HG02588 (cell line): ENCODE measurements at regions not wholly inside any gene's neighbourhood (a gene's known extent, or its start where the extent isn't known, plus 50 kb on each side); places are given as distances from the start of the nearest gene placed in this dataset.

Experiments used
- ATAC-seq: cut with Tn5 transposase; IDR thresholded peaks from one replicate; pipeline ENCODE4 v1.9.1; 2021; ENCODE audit warnings: mild to moderate bottlenecking, moderate library complexity; ENCODE audit not compliant: unreplicated experiment

- ATAC-seq = no peak
These were observed 806.2 kb upstream of the WWC1 start for GRCh38 chr5:167485061-167485774.

GRCh38 chr5:167488371-167488770 is 803.1 kb upstream of the WWC1 start:
- no peak for ATAC-seq

- ATAC-seq = peak; percentile 73
These were observed 802.2 kb upstream of the WWC1 start for GRCh38 chr5:167489202-167489601.

DNA sequence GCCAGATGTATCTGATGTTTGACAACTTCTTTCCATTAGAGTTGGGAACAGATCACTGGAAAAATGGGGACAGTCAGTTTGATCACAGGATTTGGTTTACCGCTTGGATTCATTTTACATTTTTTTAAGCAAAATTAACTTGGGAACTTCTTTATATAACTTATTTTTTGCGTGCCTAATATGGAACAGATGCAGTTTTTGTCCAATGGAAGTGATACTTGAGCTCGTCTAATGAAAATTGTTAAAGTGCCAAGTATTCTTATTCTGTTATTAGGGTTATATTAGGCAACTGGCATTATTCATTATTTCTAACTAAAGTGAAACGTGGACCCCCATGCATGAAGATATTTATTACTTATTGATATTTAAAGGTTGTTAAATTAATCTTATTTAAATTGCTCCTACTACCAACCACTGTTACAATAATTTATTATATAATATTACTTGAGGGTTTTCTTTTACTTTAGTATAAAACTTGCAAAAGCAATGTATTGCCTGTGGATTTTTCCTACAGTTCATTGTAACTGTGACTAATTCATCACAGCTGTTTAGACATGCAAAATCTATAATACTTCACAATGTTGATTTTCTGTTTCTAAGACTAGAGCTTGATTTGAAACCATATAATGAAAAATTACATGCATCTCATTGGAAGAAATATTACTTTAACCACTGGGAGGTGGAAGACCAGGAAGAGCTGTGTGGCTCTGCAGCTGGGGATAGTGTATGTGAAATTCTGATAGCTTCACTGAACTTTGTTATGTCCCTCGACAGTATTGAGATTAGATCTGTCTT is 787.3 kb upstream of the WWC1 start:
- ATAC-seq = no peak

DNA sequence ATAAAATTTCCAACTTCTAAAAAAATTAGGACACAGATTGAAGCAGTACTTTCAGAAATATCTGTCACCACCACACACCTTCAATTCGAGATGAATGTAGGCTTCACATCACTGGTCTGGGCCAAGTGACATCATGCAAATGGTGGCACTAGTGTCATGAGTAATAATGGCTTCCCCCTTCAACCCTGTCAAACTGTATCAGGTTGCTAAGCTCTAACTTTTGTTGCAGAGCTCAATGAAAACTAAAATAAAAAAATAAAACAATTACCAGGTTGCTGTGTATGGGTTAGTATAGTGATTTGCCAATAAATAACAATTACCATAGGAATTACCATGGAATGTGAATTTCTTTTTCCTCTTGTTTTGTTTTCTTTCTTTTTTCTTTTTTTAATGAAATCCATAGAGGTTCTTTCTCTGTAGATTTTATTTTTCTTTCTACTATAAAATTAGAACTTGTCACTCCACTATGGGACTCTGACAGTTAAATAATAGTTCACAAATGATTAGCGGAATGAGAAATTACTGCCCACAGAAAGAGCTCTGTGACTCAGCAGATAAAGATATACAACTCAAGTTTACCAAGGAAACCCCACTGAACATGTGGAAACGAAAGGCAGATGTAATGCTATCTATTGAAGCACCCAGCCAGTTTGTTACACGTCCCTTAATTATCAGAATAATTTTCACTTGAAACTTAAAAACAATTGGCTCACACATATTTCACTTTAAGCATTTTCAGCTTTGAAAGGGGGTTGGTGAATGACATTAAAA is 783.8 kb upstream of the WWC1 start:
- ATAC-seq = no peak

- ATAC-seq = no peak
These were observed 782.4 kb upstream of the WWC1 start for GRCh38 chr5:167509076-167509475.

- no peak for ATAC-seq
These were observed 780.2 kb upstream of the WWC1 start for GRCh38 chr5:167511276-167511675.

- ATAC-seq = no peak
These were observed 779.3 kb upstream of the WWC1 start for GRCh38 chr5:167512111-167512510.

GRCh38 chr5:167513381-167513780 is 778.1 kb upstream of the WWC1 start:
- no peak for ATAC-seq

- ATAC-seq = no peak
These were observed 777.0 kb upstream of the WWC1 start for GRCh38 chr5:167514461-167514860.

- ATAC-seq = no peak
These were observed 766.4 kb upstream of the WWC1 start for GRCh38 chr5:167525004-167525403.

DNA sequence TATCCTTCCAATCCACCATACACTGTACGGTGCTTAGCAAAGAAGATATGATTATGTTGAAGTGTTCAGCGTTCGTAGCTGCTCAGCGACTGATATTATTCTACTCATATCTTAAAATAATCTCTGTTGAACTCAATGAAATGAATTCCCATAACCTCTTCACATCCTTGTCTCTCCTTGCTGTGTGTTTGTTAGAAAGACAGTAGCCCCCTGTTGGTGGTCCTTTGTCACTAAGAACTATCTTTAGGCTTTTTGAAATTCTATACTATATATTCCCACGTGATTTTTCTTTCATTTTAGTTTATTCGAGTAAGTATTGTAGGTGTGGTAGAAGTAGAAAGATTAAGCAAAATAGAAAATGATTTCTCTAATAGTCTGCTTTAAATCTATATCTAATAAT is 762.8 kb upstream of the WWC1 start:
- ATAC-seq = no peak

DNA sequence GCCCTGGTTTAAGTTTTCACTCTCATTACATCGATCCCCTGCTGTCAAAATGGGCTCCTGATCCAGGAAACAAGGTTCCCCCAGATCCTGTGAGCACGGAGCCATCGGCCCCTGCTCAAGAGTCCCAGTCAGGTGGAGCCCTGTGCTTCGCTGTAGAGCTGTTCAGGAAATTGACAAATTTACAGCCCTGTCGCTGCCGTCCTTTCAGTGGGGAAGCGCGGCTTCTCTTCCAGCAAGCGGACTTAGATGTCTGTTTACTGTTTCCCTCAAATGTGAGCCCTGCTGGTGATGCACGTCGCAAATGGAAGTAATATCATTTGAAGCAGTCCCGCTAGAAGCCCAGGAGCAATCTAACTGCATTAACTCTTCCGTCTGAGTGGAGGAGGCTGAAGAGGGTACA is 760.9 kb upstream of the WWC1 start:
- ATAC-seq = no peak

DNA sequence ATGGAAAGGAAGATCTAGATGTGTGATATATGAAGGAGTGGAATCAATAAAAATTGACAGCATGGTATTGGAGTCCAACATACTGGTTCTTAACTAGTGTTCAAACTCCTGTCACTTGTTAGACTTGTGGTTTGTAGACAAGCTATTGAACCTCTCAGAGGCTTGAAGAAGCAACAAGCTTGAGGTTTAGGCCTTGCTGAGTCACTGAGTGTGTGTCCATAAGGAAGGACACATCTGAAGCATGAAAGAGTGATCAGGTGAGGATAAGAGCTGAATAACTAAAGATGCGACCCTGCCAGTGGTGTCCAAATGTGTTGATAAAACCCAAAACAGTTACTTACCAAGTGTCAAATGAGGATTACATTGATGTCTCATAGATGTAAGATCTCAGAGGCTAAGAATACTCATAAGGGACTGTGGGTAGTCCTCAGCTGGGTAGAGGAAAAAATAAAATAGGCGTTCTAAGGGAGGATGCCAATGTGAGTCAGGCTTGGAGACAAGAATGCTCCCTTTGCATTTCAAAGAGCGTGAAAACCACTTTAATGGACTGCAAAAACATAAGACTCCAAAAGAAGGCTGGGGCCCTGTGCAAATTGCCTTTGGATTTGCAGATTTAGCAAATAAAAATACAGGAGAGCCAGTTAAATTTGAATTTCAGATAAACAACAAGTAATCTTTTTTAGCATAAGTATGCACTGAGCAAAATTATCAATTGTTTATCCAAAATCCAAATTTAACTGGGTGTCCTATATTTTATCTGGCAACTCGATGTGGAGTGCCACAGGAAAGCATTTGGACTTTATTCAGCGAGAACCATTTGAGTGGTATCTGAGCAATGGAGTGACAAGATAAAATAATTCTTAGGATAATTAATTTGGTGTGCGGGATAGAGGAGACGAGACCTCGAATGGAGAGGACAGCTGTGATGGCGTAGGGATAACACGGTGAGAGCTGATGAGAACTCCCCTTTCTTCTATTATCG is 757.3 kb upstream of the WWC1 start:
- ATAC-seq = no peak

GRCh38 chr5:167539747-167540146 is 751.7 kb upstream of the WWC1 start:
- no peak for ATAC-seq

- no peak for ATAC-seq
These were observed 745.2 kb upstream of the WWC1 start for GRCh38 chr5:167546270-167546669.

DNA sequence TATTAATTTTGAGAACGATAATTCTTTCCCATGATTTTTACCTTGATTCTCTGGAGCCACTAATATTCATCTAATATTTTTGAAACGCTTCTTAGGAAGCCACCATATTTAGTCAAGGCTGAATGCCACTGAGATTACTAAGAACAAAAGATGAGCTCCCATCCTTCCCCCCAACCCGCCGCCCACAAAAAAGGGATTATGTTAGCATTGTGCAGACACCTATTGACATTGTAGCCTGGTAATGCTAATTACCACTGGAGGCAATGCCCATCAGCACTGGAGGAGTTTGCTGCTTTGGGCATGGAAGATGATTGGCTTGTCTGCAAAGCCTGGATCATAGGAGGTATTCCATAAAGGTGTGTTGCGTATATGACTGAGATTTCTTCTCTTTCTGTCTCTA is 739.1 kb upstream of the WWC1 start:
- ATAC-seq = no peak

DNA sequence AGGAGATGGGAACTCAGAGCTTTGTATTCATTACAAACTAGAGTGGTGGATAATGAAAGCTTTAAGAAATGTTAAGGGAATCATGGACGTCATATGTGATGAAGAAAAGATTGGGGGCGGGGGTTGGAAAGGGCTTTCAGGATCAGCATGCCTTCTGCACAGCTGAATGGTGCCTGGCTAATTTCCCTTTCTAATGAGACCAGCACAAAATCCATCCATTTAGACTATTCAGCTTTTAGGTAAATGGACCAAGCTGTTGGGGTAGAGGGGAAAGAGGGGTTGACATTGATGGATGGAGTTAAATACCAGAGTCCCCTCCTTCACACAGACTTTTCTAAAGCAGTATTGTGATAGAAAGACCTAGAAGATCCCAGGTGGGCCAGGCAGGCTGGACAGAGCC is 737.9 kb upstream of the WWC1 start:
- no peak for ATAC-seq

DNA sequence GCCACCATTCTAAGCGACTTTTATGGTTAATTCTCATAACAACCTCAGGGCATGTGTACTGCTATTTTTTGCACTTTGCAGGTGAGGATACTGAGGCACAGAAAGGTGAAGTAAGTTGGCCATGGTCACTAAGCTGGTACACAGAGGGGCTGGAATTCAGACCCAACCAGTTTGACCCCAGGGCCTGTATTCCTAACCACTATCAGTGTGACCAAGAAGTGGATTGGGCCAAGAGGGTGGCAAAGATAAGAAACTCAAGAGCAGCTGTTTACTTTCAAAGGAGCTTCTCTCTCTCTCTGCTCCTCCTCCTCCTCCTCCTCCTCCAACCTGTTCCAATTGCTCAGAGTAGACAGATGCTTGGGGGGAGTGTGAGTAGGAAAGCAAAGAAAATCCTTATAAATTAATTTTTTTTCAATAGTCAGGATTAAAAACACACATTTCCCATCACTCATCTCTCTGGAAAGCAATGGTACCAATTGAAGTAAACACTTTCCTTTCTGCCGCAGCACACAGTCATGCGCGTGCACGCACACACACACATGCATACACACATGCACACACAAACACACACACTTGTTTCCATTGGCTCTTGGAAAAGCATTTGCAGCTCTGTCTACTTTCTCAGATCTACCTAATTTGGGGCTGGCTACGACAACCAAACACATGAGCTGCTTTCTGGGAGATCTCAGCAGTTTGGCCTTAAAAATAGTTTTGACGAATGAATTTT is 736.7 kb upstream of the WWC1 start:
- ATAC-seq = no peak
